ENCODE measurements at regions not wholly inside any gene's neighbourhood (a gene's known extent, or its start where the extent isn't known, plus 50 kb on each side); places are given as distances from the start of the nearest gene placed in this dataset.

DNA sequence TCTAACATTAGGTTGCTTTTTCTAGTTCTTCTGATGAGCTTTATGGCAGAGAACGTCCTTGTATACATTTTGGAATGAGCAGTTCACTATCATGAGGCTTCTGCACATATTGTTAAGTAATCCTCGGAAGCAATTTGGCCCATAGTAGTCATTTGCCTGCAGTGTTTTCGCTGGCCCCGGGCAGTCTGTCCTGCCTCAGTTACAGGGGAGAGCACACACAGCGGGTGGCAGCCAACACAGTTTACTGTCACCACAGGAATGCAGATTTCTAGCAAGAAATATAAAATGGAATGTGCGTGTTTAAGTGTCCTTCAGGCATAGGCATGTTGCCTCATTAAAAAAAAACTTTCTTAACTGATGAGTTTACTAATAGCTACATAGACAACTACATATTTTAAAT, 71.5 kb upstream of the GJB6 start:
- Mint-ChIP-seq H3K27me3 (ENCODE audit: low read depth) (no peaks in the 10 kb centered on the region; the same call in 1 of the 2 replicates), H3K9me3 (peaks cover 9 to 11% of the 10 kb centered on the region in 2 experiments; a peak in 4 of 5 replicates), H3K4me3 (no peak overlapping the region), H3K4me1 (peaks cover 2 to 7% of the 10 kb centered on the region in 2 experiments), H3K27ac (no peak overlapping the region), H3K36me3 (ENCODE audit: insufficient read depth in 1 of 3, low read depth in 3 of 3) (no peaks in the 10 kb centered on the region; a peak in 1 of 7 replicates)
- DNase-seq = no peak
- Histone ChIP-seq H2AK5ac (ENCODE audit: insufficient read length, low read length) (no peak overlapping the region), H2BK120ac (ENCODE audit: low read depth, low read length, poor library complexity, severe bottlenecking) (no peak overlapping the region), H3K23me2 (ENCODE audit: insufficient read length, low read depth, low read length, poor library complexity, severe bottlenecking) (peaks cover 5% of the 10 kb centered on the region), H3K9ac (ENCODE audit: extremely low read depth, insufficient read length, low read length) (no peak overlapping the region), H2BK20ac (ENCODE audit: low read depth, low read length, poor library complexity, severe bottlenecking) (no peak overlapping the region), H3K18ac (ENCODE audit: insufficient read length, low read depth, low read length) (no peak overlapping the region), H3T11ph (ENCODE audit: low read length) (no peak overlapping the region), H3K4me1 (ENCODE audit: insufficient read depth, low read length) (no peaks in the 10 kb centered on the region), H3K14ac (ENCODE audit: insufficient read depth, low read length) (no peak overlapping the region), H3K23ac (ENCODE audit: insufficient read length, low read depth, low read length) (no peak overlapping the region), H4K8ac (replicated peaks; ENCODE audit: insufficient read length, low read depth, low read length) (no peak overlapping the region), H3K4me2 (ENCODE audit: insufficient read depth, insufficient read length, low read length) (no peak overlapping the region), H3K27ac (ENCODE audit: insufficient read length, low read depth, low read length) (no peak overlapping the region), H3K79me1 (ENCODE audit: insufficient read depth, low read depth, low read length, poor library complexity, severe bottlenecking) (no peaks in the 10 kb centered on the region), H4K20me1 (ENCODE audit: control insufficient read depth, insufficient read depth, insufficient read length) (no peaks in the 10 kb centered on the region), H2BK5ac (ENCODE audit: insufficient read length, low read length) (no peak overlapping the region), H3K79me2 (ENCODE audit: insufficient read depth, low read length) (no peaks in the 10 kb centered on the region), H2AFZ (ENCODE audit: low read length) (no peak overlapping the region), H3K4ac (ENCODE audit: low read depth, low read length) (no peak overlapping the region), H3K27me3 (ENCODE audit: insufficient read depth, low read length) (no peaks in the 10 kb centered on the region; the same call in 1 of the 2 replicates), H4K91ac (ENCODE audit: insufficient read length, low read depth, low read length) (no peak overlapping the region), H4K5ac (ENCODE audit: insufficient read length, low read depth, low read length) (no peak overlapping the region), H3K9me3 (ENCODE audit: control insufficient read depth, low read depth, low read length) (no peaks in the 10 kb centered on the region), H3K56ac (ENCODE audit: insufficient read length, low read depth, low read length) (no peak overlapping the region), H2BK12ac (ENCODE audit: insufficient read length, low read depth, low read length) (no peak overlapping the region), H2BK15ac (ENCODE audit: low read depth, low read length) (no peak overlapping the region)
- no CpG with 5 or more reads among the region's 6 CpGs for WGBS (ENCODE audit: extremely low coverage, insufficient read length, low lambda C conversion rate)
- no peak for TF ChIP-seq CTCF (conservative IDR thresholded peaks at IDR 0.05)
